SK-MEL-5 (cell line): ENCODE measurements at regions not wholly inside any gene's neighbourhood (a gene's known extent, or its start where the extent isn't known, plus 50 kb on each side); places are given as distances from the start of the nearest gene placed in this dataset.
"Not testable (repeated sequence)": the region's sequence is repeated elsewhere in the genome, so short reads cannot be mapped to it uniquely, and the experiment has no call there.

Source experiments
- DNase-seq: peaks from one replicate; pipeline ENCODE4 v3.0.0-alpha.2; 2016; ENCODE audit warnings: low read depth, low spot score
- in situ Hi-C: cut with HindIII; loops from 2 replicates; pipeline ENCODE4 v1.10.0; 2016; ENCODE audit warnings: low sequenced_read_pairs, high pct_unique_total_duplicates, low pct_unique_long_range_greater_than_20kb

DNA sequence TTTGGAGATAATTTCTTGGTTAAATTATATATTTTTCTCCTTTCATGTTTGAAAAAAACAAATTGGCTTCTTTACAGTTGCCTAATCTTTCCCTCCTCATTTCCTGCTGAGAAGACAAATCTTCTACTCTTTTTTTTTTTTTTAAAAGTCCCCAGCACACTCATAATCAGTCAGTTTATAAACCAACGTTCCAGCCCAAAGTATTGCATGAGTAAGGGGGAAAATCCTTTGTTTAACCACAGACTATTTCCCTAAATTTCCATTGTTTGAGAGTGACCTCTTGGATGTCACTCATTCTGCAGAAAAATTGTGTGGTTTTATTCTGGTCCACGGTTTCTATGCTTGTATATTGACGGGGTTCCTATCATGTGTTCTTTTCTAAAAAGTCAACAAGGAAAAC lies 55.1 kb upstream of the TLR4 start:
- in situ Hi-C loops, result no loop called here
- DNase-seq, result no peak

DNA sequence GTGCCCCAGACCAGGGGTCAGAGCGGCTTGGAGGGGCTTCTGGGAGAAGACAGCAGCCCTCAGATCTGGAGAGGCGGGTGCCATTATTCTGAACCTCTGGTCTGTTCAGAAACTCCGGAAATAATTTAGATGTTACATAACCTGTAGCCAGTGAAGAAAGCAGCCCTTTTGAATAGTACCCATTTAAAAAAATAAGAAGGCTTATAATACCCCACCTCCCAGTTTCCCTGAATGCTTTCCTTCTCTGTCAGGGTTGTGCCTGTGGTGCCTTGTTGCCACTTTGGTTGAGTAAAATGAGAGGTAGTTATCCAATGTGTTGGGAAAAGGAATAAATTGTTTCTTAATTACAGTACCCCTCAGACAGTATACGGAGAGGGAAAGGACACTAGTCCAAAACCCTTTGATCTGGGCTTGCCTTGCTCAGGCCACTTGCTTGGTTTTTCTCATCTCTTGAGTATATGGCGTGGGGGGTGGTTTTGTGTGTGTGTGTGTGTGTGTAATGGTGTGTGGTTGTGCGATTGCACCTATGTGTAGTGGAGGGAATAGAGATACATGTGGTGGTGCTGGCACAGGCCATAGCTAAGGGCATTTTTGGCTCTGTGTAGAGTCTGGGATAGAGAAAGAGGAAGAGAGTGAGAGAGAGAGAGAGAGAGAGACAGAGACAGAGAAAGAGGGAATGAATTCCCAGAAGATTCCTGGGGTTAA lies 59.1 kb upstream of the TLR4 start:
- no peak for DNase-seq
- in situ Hi-C loops, result no loop called here

DNA sequence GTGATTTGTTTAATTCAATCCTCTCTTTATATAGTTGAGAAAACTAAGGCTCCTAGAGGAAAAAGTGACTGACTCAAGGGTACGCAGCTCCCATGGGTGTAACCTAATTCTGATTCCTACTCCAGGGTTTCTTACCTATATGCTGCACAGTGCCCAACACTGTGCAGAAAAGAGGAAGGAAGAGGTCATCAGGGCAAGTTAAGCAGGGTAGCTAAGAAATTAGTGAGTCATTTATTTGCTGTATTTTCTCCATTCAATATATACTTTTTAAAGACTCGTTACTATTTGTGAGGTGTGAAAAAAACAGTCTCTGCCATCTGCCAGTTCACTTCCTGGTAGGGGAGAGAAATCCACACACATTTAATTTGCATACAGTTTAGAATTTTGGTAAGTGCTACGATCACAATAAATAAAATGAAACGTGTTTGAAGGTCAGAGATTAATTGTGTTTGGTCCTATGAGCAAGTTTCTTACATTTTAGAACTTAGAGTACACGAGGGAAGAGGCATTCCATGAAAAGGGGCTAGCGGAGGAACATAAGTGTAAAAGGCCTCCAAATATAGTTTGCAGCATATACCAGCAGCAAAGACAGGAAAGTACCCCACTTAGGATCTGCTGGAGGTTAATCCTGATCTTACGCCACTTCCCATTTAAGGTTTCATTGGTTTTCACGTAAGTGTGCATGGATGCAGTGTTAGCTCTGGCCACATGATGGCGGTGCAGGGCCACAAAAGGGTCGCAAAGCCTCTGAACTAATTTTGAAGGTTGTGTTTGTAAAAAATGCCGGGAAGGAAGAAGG lies 59.9 kb upstream of the TLR4 start:
- in situ Hi-C loops, result no loop called here
- peak; percentile 75 for DNase-seq

DNA sequence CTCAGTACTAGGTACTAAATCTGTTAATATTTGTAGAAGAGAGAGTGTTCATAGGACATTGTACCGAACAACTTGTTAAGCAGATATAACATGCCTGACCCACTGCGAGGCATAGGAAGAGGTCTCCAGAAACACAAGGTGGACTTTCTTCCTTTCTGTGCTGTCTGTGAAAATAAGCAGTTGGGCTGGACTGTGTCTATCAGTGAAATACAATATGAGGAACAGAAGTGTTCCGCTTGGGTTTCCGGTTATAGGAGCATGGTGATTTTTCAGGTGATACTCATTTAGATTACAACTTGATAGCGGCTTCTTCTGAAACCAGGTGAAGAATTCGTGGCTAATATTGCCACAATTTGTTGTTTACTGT lies 60.9 kb upstream of the TLR4 start:
- no peak for DNase-seq
- in situ Hi-C loops, result no loop called here

DNA sequence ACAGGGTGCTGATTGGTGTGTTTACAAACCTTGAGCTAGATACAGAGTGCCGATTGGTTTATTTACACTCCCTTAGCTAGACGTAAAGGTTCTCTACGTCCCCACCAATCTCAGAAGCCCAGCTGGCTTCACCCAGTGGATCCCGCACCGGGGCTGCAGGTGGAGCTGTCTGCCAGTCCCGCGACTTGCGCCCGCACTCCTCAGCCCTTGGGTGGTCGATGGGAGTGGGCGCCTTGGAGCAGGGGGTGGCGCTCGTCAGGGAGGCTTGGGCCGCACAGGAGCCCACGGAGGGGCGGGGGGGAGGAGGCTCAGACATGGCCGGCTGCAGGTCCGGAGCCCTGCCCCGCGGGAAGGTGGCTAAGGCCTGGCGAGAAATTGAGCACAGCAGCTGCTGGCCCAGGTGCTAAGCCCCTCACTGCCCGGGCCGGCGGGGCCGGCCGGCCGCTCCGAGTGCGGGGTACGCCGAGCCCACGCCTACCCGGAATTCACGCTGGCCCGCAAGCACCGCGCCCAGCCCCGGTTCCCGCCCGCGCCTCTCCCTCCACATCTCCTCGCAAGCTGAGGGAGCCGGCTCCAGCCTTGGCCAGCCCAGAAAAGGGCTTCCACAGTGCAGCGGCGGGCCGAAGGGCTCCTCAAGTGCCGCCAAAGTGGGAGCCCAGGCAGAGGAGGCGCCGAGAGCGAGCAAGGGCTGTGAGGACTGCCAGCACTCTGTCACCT lies 61.5 kb upstream of the TLR4 start:
- peak; percentile 38 for DNase-seq
- in situ Hi-C loops, result not testable (repeated sequence)

DNA sequence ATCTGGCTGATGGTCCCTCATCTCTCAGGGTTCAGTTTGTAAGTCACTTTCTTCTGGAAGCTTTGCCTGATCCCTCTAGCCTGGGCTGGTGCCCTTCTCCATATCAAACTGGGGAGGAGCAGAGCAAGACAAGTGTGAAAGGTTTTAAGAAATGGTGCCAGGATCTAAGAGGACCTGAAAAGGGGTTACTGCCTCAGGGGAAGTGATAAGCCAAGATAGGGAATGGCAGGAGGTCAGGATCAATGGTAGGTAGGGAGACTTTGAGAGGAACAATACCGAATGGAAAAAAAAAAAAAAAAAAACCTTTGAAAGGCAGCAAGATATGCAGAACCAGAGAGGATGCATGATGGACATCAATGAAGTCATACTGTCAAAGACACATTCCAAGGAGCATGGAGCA lies 67.5 kb upstream of the TLR4 start:
- DNase-seq, result no peak
- in situ Hi-C loops, result no loop called here

DNA sequence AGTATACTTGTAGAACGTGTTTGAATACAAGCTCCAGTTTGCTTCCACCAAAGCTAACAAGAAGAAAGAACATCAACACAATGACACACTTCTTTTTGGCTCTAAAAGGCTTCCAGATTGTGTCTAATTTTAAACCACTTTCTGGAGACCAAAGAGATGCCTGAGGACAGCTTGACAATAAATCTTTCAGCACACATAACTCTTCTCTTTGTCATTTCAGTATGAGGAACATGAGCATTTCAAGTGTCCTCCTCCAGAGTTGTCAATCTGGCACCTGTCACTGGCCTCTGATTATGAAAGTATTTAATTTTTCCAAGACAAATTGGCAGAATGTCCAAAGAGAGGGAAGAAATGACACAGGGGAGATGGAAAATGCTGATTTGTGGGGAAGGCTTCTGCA lies 79.0 kb upstream of the TLR4 start:
- no peak for DNase-seq
- in situ Hi-C loops, result no loop called here

DNA sequence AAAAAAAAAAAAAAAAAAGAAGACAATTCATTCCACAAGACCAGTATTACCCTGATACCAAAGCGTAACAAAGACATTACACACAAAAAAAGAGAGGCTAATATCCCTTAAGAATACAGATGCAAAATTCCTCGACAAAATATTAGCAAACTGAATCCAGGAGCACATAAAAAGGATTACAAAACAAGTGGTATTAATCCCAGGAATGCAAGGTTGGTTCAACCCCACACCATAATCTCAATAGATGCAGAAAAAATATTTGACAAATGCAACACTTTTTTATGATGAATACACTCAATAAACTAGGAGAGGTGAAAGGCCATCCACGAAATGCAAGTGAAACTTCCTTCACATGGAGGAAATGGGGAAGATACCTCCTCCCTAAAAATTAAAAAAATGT lies 80.1 kb upstream of the TLR4 start:
- DNase-seq, result no peak
- in situ Hi-C loops, result no loop called here

DNA sequence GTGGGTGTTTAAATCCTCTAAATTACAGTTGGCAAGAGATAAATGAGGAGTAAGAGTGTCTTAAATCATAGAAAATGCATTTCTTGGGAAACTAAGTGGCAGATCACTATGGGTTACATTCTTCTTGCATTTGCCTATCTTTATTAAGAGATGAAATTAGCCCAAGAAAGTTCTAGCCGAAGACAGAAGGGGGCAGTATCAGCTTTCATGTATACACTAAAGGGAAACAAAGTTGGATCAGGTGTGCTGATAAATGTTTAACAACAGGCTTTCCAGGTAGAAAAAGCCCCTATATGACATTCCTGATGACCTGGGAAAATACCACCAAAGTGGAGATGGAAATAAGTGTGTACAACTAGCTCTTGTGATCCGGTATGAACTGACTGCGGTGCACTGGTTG lies 81.9 kb upstream of the TLR4 start:
- in situ Hi-C loops, result no loop called here

DNA sequence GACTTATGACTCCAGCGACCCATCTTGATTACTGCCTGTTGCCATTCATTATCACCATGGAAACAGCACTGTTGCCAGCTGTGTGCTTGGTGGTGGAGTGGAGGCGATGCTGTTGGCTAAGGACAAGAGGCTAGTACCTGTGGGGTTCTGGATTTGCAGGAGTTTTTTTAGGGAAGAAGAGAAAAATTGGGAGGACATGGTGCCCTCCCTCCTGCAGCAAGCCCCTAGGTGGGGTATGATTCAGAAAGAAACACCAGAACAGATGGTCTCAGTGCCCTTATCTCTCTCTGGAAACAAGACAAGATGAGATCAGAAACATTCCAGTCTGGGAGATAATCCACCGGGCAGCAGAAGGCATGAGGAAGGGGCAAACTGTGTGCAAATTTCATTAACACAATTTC lies 87.8 kb upstream of the TLR4 start:
- in situ Hi-C loops, result no loop called here

More for the DNA sequence above, 81.9 kb upstream of the TLR4 start:
- DNase-seq, result no peak

DNA sequence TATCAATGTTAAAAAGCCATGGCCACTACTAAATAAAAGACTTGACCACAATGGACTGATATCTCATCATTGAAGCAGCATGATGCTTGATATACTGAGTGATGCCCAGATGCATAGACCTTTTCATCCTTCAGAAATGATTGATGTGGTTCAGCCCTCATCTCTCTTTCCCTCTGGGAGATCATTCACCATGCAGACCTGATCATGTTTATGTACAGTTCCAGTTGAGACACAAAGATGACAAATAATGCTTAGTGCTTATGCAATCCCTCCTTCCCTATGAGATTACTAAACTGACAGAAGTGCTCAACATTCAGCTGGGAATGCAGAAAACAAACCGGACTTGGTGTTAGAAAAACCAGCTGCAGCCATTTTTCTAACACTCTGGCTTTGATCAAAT lies 91.9 kb upstream of the TLR4 start:
- no peak for DNase-seq
- in situ Hi-C loops, result no loop called here

More for the DNA sequence above, 87.8 kb upstream of the TLR4 start:
- no peak for DNase-seq

DNA sequence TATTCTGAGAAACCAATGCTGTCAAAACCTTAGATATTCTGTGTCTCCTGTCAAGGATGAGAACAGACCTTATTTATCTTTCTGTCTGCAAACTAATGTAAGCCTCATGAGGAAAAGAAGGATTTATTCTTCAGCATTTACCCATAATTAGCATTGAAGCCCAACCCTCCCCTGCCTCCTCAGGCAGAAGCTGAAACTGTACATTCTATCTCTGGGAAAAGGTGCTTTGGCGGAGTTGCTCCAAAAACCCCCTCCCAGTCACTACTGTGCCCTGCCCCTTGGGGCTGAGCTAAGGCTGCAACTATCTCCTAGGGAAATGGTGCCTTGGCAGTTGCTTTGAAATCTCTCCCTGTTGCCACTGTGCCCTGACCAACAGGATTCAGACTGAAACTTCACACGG lies 106.2 kb upstream of the TLR4 start:
- DNase-seq, result no peak
- in situ Hi-C loops, result no loop called here

DNA sequence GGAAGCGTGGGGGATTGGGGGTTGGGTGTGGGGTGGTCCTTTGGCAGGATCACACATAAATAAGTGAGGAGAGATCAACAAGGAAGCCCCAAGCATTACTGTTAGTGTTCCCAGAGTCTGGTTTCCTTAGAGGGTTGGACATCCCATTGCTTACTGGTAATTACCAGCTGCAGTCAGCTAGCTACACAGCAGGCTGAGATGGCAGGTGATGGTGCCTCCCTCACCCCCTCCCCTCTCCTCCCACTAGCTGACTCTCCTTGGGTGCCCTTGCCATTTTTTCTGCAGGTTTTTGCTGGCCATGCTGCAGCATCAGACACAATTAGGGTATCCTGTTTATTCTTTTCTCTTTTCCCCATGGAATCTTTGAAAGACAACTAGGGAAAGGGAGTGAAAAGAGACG lies 107.5 kb upstream of the TLR4 start:
- in situ Hi-C loops, result no loop called here
- no peak for DNase-seq

DNA sequence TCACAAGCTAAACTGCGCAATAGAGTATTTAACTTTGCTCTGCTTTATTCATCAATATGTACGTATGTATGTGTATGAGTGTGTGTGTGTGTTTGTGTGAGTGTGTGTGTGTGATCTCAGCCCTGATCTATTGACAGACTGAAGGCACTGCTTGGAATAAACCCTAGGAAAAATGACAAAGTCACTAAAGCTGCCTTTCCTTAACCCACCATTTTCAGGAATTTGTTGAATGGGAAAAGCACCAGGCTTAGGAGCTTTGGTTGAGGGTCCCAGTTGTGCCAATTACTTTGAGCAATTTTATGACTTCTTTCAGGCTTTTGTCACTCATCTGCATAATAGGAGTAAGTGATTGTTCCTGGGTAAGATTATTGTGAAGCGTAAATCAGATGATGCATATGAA lies 108.6 kb upstream of the TLR4 start:
- DNase-seq, result no peak
- in situ Hi-C loops, result no loop called here

DNA sequence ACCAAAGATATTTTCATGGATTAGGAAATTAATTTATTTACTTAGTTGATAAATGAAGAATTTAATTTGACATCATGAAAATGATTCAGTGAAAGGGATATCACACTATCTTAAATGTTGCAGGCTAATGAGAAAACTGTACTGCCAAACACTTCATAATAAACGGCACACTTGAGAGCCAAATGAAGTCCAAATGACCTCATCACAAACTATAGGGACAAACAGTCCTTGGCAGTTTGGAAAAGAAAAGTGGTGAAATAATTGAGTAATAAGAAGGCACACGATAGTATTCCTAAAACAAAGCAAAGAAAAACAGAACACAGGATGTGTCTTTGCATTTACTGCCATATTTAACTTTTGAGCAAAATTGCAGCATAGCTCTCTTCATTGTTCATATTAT lies 116.9 kb upstream of the TLR4 start:
- no peak for DNase-seq
- in situ Hi-C loops, result no loop called here

DNA sequence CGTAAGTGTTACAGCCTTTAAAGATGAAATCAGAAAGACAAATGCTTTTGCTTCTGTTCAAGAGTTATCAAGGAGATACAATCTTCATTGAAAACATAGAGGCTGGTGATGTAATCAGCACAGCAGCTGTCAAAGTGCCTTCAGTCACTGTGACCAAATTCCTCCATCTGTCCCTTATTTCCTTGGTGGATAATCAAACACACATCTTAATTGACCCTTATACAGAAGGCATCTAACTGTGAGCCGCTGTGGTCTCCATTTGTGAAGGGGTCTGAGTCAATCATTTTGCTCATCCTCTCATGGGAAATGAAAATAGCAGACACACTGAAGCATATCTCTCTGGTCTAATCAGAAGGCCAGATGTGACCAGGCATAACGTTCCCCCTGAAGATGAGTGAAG lies 130.1 kb upstream of the TLR4 start:
- in situ Hi-C loops, result no loop called here
- no peak for DNase-seq

DNA sequence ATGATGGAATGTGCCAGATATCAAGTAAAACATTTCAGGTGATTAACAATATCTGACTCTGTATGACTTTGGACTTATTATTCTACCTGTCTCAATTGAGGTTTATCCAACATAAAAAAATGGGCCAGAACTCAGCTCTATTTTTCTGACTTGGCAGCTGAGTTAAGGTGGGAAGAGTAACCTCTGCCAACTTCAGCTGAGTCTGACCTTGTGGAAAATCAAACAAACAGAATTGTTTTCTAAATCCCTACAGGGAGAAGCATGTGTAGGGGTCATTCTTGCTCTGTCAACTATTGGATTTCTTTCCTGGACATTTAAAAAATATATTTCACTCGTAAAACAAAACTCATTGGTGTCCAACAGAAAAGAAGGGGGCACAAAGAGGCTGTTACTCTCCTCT lies 139.4 kb upstream of the TLR4 start:
- in situ Hi-C loops, result no loop called here
- no peak for DNase-seq

DNA sequence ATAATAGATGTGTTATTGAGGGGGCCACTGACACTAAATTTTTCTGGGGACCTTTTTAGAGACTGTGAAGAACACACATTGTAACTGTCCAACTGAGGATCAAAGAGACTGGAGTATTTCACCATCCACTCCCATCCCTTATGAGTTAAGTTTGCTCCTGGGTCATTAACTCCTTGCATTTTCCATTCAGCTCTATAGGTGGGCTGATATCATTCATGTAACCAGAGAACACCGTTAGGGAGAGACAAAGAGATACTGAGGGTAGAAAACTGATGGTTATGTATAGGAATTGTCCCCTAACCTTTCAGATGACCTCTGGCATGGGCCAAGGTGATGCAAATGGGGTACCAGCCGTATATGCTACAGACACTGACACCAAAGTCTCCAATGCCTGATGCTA lies 142.4 kb upstream of the TLR4 start:
- in situ Hi-C loops, result no loop called here
- no peak for DNase-seq
